ENCODE measurements at regions not wholly inside any gene's neighbourhood (a gene's known extent, or its start where the extent isn't known, plus 50 kb on each side); places are given as distances from the start of the nearest gene placed in this dataset.

DNA sequence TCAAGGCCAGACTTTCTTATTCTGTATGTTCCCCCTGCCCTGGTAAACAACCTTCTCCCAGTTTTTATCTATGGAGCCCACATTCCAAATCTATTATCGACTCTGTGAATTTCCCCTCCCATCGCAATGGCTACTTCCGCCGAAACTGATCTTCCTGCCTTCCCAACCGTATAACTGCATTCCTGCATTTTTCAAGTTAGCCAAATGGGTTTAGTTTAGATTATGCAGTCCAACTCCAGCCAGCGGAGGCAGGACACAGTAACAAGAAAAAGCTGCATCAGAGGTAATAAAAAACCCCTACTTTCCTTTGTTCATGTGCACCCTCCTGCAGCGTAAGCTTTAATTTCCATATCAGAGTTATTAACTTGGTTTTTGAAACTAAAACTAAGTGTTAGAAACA, 112.2 kb upstream of the ZNF91 start:
- H3K27ac Mint-ChIP-seq, result no peak overlapping the region
- CTCF ChIA-PET, result no interaction called here

DNA sequence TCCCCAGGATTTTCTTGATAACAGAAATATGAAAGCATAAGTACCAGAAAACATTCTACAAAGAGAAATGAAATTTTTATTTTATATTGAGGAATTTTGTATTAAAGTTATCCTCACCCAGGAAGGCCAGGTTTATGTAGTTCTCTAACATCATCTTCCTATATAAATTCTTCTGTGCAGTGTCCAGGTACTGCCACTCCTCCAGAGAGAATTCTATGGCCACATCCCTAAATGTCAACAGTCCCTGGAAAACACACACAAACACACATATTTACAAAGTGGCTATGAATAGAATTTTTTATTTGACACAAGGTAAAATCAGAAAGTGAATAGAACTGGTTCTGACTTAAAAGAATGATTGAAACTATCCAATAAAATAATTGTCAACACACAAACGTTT, 110.5 kb upstream of the ZNF91 start:
- DNase-seq (no peak), ATAC-seq (replicated peaks in 1 of 4) (no peak)
- Mint-ChIP-seq H3K4me3 (no peak overlapping the region), H3K9me3 (peaks cover 0 to 4% (median 0%) of the 10 kb centered on the region in 3 donors), H3K27me3 (no peaks in the 10 kb centered on the region), H3K4me1 (no peaks in the 10 kb centered on the region), H3K27ac (no peak overlapping the region), H3K36me3 (no peaks in the 10 kb centered on the region)
- Histone ChIP-seq H3K4me3 (ENCODE audit: control insufficient read depth in 1 of 2, extremely low read depth in 1 of 2, low read length in 1 of 2) (no peak overlapping the region), H3K4me1 (ENCODE audit: control insufficient read depth in 1 of 2, extremely low read depth in 1 of 2, insufficient read depth in 2 of 2, low read length in 2 of 2) (no peaks in the 10 kb centered on the region), H3K9me3 (peaks cover 1% of the 10 kb centered on the region), H3K27me3 (replicated peaks in 1 of 2; ENCODE audit: control insufficient read depth in 2 of 2, extremely low read depth in 1 of 2, insufficient read depth in 2 of 2, low read length in 1 of 2) (no peaks in the 10 kb centered on the region), H3K36me3 (ENCODE audit: control insufficient read depth in 2 of 2, extremely low read depth in 1 of 2, insufficient read depth in 1 of 2, low read length in 1 of 2) (no peaks in the 10 kb centered on the region), H3K27ac (ENCODE audit: low read length) (no peak overlapping the region)
- ChIA-PET POLR2A (no interaction called here), CTCF (no interaction called here)
- no CpG with 5 or more reads among the region's 1 CpG for WGBS (ENCODE audit: insufficient coverage)

More for the DNA sequence above, 112.2 kb upstream of the ZNF91 start:
- H3K27me3 ChIP-seq (replicated peaks in 1 of 2; ENCODE audit: control insufficient read depth in 2 of 2, extremely low read depth in 1 of 2, insufficient read depth in 2 of 2, low read length in 1 of 2), result no peaks in the 10 kb centered on the region
- H3K36me3 Mint-ChIP-seq, result no peaks in the 10 kb centered on the region
- POLR2A ChIA-PET, result no interaction called here
- H3K36me3 ChIP-seq (ENCODE audit: control insufficient read depth in 2 of 2, extremely low read depth in 1 of 2, insufficient read depth in 1 of 2, low read length in 1 of 2), result no peaks in the 10 kb centered on the region
- ATAC-seq (replicated peaks in 1 of 4), result no peak
- H3K27ac ChIP-seq (ENCODE audit: low read length), result no peak overlapping the region
- no peaks in the 10 kb centered on the region for H3K9me3 ChIP-seq
- no peaks in the 10 kb centered on the region for H3K4me1 ChIP-seq (ENCODE audit: control insufficient read depth in 1 of 2, extremely low read depth in 1 of 2, insufficient read depth in 2 of 2, low read length in 2 of 2)
- no peaks in the 10 kb centered on the region for H3K27me3 Mint-ChIP-seq
- no peak overlapping the region for H3K4me3 Mint-ChIP-seq
- H3K9me3 Mint-ChIP-seq, result peaks cover 0 to 4% (median 0%) of the 10 kb centered on the region in 3 donors
- no peak overlapping the region for H3K4me3 ChIP-seq (ENCODE audit: control insufficient read depth in 1 of 2, extremely low read depth in 1 of 2, low read length in 1 of 2)
- DNase-seq, result no peak
- 82% methylated on average over 6 of the region's 7 CpGs for WGBS (ENCODE audit: insufficient coverage)
- H3K4me1 Mint-ChIP-seq, result no peaks in the 10 kb centered on the region

DNA sequence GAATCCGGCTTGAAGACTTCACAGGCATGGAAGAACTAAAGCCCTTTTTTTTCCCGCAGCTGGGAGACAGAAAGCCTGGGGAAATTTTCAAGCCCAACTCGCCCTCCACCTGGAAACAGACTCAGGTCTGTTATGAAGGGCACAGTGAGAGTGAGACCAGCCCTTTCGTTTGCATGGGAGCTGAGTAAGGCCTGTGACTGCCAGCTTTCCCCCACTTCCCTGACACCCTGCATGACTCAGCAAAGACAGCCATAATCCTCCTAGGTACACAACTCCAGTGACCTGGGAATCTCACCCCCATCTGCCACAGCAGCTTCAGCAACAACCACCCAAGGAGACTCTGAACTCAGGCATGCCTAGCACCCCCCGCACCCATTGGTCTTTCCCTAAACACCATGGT, 87.6 kb upstream of the ZNF91 start:
- Histone ChIP-seq H3K36me3 (ENCODE audit: control insufficient read depth in 2 of 2, extremely low read depth in 1 of 2, insufficient read depth in 1 of 2, low read length in 1 of 2) (no peaks in the 10 kb centered on the region), H3K4me1 (ENCODE audit: control insufficient read depth in 1 of 2, extremely low read depth in 1 of 2, insufficient read depth in 2 of 2, low read length in 2 of 2) (no peaks in the 10 kb centered on the region), H3K27ac (ENCODE audit: low read length) (no peak overlapping the region), H3K27me3 (replicated peaks in 1 of 2; ENCODE audit: control insufficient read depth in 2 of 2, extremely low read depth in 1 of 2, insufficient read depth in 2 of 2, low read length in 1 of 2) (peaks cover 0 to 8% of the 10 kb centered on the region in 2 experiments), H3K4me3 (ENCODE audit: control insufficient read depth in 1 of 2, extremely low read depth in 1 of 2, low read length in 1 of 2) (no peak overlapping the region), H3K9me3 (no peaks in the 10 kb centered on the region)
- no peak overlapping the region for H3K27ac Mint-ChIP-seq
- no peaks in the 10 kb centered on the region for H3K4me1 Mint-ChIP-seq
- no peak for DNase-seq
- H3K36me3 Mint-ChIP-seq, result no peaks in the 10 kb centered on the region
- no peak for ATAC-seq (replicated peaks in 1 of 4)
- H3K4me3 Mint-ChIP-seq, result no peak overlapping the region
- peaks cover 0 to 2% of the 10 kb centered on the region in 2 donors for H3K27me3 Mint-ChIP-seq
- CTCF ChIA-PET, result no interaction called here
- peaks cover 19 to 24% (median 20%) of the 10 kb centered on the region in 3 donors for H3K9me3 Mint-ChIP-seq
- POLR2A ChIA-PET, result no interaction called here
- WGBS (ENCODE audit: insufficient coverage), result 100% methylated on average over 1 of the region's 5 CpGs

DNA sequence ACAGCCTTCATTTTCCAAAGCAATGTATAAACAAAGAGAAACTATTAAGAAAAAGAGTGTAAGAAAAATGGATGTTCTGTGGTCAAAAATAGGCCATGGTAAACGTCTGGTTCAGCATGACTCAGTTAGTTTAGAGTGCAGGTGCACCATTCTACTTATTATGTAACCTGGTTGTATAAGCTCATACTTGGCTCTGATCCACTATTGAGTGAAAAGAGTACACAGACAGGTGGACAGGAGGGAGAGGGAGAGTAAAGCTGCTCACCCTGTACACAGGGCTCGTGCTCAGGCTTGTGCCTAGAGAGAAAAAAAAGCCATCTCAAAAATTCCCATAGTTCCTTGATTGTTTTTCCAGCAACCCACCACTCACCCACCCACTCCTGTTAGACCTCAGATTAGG, 85.8 kb upstream of the ZNF91 start:
- H3K27ac ChIP-seq (ENCODE audit: low read length), result no peak overlapping the region
- peaks cover 0 to 2% of the 10 kb centered on the region in 2 donors for H3K27me3 Mint-ChIP-seq
- ChIA-PET POLR2A (no interaction called here), CTCF (no interaction called here)
- H3K9me3 Mint-ChIP-seq, result peaks cover 16 to 28% (median 20%) of the 10 kb centered on the region in 3 donors
- H3K27me3 ChIP-seq (replicated peaks in 1 of 2; ENCODE audit: control insufficient read depth in 2 of 2, extremely low read depth in 1 of 2, insufficient read depth in 2 of 2, low read length in 1 of 2), result peaks cover 0 to 8% of the 10 kb centered on the region in 2 experiments
- ATAC-seq (replicated peaks in 1 of 4) (no peak), DNase-seq (no peak)
- H3K4me3 Mint-ChIP-seq, result no peak overlapping the region
- H3K9me3 ChIP-seq, result no peaks in the 10 kb centered on the region
- H3K27ac Mint-ChIP-seq, result no peak overlapping the region
- no peaks in the 10 kb centered on the region for H3K36me3 ChIP-seq (ENCODE audit: control insufficient read depth in 2 of 2, extremely low read depth in 1 of 2, insufficient read depth in 1 of 2, low read length in 1 of 2)
- WGBS (ENCODE audit: insufficient coverage), result 17% methylated on average over 1 of the region's 2 CpGs
- no peak overlapping the region for H3K4me3 ChIP-seq (ENCODE audit: control insufficient read depth in 1 of 2, extremely low read depth in 1 of 2, low read length in 1 of 2)
- H3K4me1 ChIP-seq (ENCODE audit: control insufficient read depth in 1 of 2, extremely low read depth in 1 of 2, insufficient read depth in 2 of 2, low read length in 2 of 2), result no peaks in the 10 kb centered on the region
- no peaks in the 10 kb centered on the region for H3K36me3 Mint-ChIP-seq
- H3K4me1 Mint-ChIP-seq, result no peaks in the 10 kb centered on the region

DNA sequence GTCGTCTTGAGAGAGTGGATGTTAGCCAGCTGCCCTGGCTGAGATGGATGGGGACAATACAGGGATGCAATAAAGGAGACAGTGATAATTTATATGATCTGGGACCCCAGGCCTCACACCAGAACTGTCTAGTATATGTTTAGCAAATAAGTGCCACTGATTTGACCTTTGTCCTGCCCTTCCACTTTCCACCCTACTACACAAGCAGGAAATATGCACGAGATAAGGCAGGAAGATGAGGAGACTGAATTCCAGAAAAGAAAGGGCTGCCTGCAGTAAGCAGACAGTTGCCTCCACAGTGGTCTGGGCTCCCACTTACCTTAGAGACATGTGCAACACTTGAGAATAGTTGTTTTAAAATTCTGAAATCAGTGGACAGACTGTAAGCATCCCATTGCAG, 80.2 kb upstream of the ZNF91 start:
- H3K4me1 Mint-ChIP-seq, result no peaks in the 10 kb centered on the region
- no peak overlapping the region for H3K4me3 ChIP-seq (ENCODE audit: control insufficient read depth in 1 of 2, extremely low read depth in 1 of 2, low read length in 1 of 2)
- peaks cover 4% of the 10 kb centered on the region for H3K9me3 ChIP-seq
- H3K36me3 ChIP-seq (ENCODE audit: control insufficient read depth in 2 of 2, extremely low read depth in 1 of 2, insufficient read depth in 1 of 2, low read length in 1 of 2), result no peaks in the 10 kb centered on the region
- H3K27me3 ChIP-seq (replicated peaks in 1 of 2; ENCODE audit: control insufficient read depth in 2 of 2, extremely low read depth in 1 of 2, insufficient read depth in 2 of 2, low read length in 1 of 2), result peaks cover 0 to 17% of the 10 kb centered on the region in 2 experiments
- WGBS (ENCODE audit: insufficient coverage), result no CpG with 5 or more reads among the region's 2 CpGs
- H3K4me3 Mint-ChIP-seq, result no peak overlapping the region
- H3K36me3 Mint-ChIP-seq, result no peaks in the 10 kb centered on the region
- H3K27me3 Mint-ChIP-seq, result peaks cover 8 to 34% of the 10 kb centered on the region in 2 donors
- peaks cover 10 to 20% (median 19%) of the 10 kb centered on the region in 3 donors for H3K9me3 Mint-ChIP-seq
- H3K4me1 ChIP-seq (ENCODE audit: control insufficient read depth in 1 of 2, extremely low read depth in 1 of 2, insufficient read depth in 2 of 2, low read length in 2 of 2), result no peaks in the 10 kb centered on the region
- ATAC-seq (replicated peaks in 1 of 4), result no peak
- ChIA-PET POLR2A (no interaction called here), CTCF (no interaction called here)
- no peak overlapping the region for H3K27ac Mint-ChIP-seq
- H3K27ac ChIP-seq (ENCODE audit: low read length), result no peak overlapping the region
- DNase-seq, result no peak

DNA sequence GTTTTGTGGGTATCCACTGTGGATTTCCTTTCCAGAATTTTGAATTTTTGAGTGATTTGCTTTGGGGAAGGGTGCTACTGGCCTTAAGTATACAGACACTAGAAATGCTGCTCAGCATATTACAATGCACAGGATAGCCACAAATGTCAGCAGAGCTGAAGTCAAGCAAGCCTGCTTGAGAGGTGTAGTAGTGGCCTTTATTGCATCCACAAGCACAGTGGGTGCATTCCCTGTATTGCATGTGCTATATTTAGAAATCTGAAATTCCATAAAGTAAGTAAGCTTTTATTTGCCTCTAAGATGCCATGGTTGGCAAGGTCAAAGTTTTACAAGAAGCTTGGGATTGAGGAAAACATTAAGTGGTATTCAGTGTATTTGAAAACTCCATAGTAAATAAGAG, 79.5 kb upstream of the ZNF91 start:
- no peaks in the 10 kb centered on the region for H3K4me1 ChIP-seq (ENCODE audit: control insufficient read depth in 1 of 2, extremely low read depth in 1 of 2, insufficient read depth in 2 of 2, low read length in 2 of 2)
- no peaks in the 10 kb centered on the region for H3K36me3 ChIP-seq (ENCODE audit: control insufficient read depth in 2 of 2, extremely low read depth in 1 of 2, insufficient read depth in 1 of 2, low read length in 1 of 2)
- POLR2A ChIA-PET, result no interaction called here
- no peak for ATAC-seq (replicated peaks in 1 of 4)
- H3K27ac ChIP-seq (ENCODE audit: low read length), result no peak overlapping the region
- Mint-ChIP-seq H3K4me3 (no peak overlapping the region), H3K4me1 (no peaks in the 10 kb centered on the region), H3K36me3 (no peaks in the 10 kb centered on the region), H3K27me3 (peaks cover 12 to 41% of the 10 kb centered on the region in 2 donors), H3K27ac (no peak overlapping the region), H3K9me3 (peaks cover 12 to 23% (median 20%) of the 10 kb centered on the region in 3 donors)
- H3K27me3 ChIP-seq (replicated peaks in 1 of 2; ENCODE audit: control insufficient read depth in 2 of 2, extremely low read depth in 1 of 2, insufficient read depth in 2 of 2, low read length in 1 of 2), result peaks cover 0 to 22% of the 10 kb centered on the region in 2 experiments
- CTCF ChIA-PET, result no interaction called here
- DNase-seq, result no peak
- H3K9me3 ChIP-seq, result peaks cover 4% of the 10 kb centered on the region
- no peak overlapping the region for H3K4me3 ChIP-seq (ENCODE audit: control insufficient read depth in 1 of 2, extremely low read depth in 1 of 2, low read length in 1 of 2)

DNA sequence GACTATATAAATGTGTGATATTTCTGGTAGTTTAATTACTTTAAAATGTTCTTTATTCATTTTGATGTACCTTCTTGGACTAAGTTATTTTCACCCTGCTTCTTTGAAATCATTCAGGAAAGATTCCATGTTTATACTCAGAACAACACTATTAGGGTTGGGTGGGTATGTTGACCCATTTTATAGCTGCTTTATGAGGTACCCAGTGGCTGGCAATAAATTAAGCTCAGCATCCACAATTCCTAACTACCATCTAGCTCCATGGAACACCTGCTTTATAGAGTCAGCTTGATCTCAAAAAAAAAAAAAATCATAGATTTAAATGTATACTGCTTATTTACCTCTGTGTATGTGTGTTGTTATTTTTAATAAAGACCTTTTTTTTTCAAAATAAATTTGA, 78.9 kb upstream of the ZNF91 start:
- no peak overlapping the region for H3K4me3 ChIP-seq (ENCODE audit: control insufficient read depth in 1 of 2, extremely low read depth in 1 of 2, low read length in 1 of 2)
- DNase-seq, result no peak

More for the DNA sequence above, 78.9 kb upstream of the ZNF91 start:
- ChIA-PET CTCF (no interaction called here), POLR2A (no interaction called here)
- Mint-ChIP-seq H3K4me1 (no peaks in the 10 kb centered on the region), H3K9me3 (peaks cover 15 to 26% (median 20%) of the 10 kb centered on the region in 3 donors), H3K27ac (no peak overlapping the region), H3K4me3 (no peak overlapping the region), H3K36me3 (no peaks in the 10 kb centered on the region), H3K27me3 (peaks cover 14 to 47% of the 10 kb centered on the region in 2 donors)
- Histone ChIP-seq H3K36me3 (ENCODE audit: control insufficient read depth in 2 of 2, extremely low read depth in 1 of 2, insufficient read depth in 1 of 2, low read length in 1 of 2) (no peaks in the 10 kb centered on the region), H3K4me1 (ENCODE audit: control insufficient read depth in 1 of 2, extremely low read depth in 1 of 2, insufficient read depth in 2 of 2, low read length in 2 of 2) (no peaks in the 10 kb centered on the region), H3K9me3 (peaks cover 4% of the 10 kb centered on the region), H3K27me3 (replicated peaks in 1 of 2; ENCODE audit: control insufficient read depth in 2 of 2, extremely low read depth in 1 of 2, insufficient read depth in 2 of 2, low read length in 1 of 2) (peaks cover 0 to 22% of the 10 kb centered on the region in 2 experiments), H3K27ac (ENCODE audit: low read length) (no peak overlapping the region)
- ATAC-seq (replicated peaks in 1 of 4), result no peak

Measured in T-cell (primary cell).